Hematopoietic multipotent progenitor cell (in vitro differentiated cells): ENCODE measurements at regions not wholly inside any gene's neighbourhood (a gene's known extent, or its start where the extent isn't known, plus 50 kb on each side); places are given as distances from the start of the nearest gene placed in this dataset.

Experiments
- DNase-seq, 3 donors: peaks; one replicate each; pipeline ENCODE4 v3.0.0-alpha.2; 2011 to 2015; ENCODE audit warnings: low read depth in 2 of 3, low spot score in 2 of 3

- no peak for DNase-seq
These were observed 52.0 kb upstream of the MMP2 start for GRCh38 chr16:55426865-55427484.
